GM23248 (cell line): ENCODE measurements at regions not wholly inside any gene's neighbourhood (a gene's known extent, or its start where the extent isn't known, plus 50 kb on each side); places are given as distances from the start of the nearest gene placed in this dataset.

Experiments used
- EZH2 ChIP-seq: fragments of 200-600 bp; sonication (generic); IDR thresholded peaks from 2 replicates; pipeline ENCODE4 v1.6.1; 2018; ENCODE audit warnings: antibody characterized with exemption, mild to moderate bottlenecking; ENCODE audit not compliant: insufficient read depth, poor library complexity, severe bottlenecking
- EZH2phosphoT487 ChIP-seq: fragments of 200-600 bp; sonication (generic); IDR thresholded peaks from 2 replicates; pipeline ENCODE4 v1.6.1; 2018; ENCODE audit warnings: antibody characterized with exemption, moderate library complexity, mild to moderate bottlenecking, low read depth; ENCODE audit not compliant: insufficient read depth

DNA sequence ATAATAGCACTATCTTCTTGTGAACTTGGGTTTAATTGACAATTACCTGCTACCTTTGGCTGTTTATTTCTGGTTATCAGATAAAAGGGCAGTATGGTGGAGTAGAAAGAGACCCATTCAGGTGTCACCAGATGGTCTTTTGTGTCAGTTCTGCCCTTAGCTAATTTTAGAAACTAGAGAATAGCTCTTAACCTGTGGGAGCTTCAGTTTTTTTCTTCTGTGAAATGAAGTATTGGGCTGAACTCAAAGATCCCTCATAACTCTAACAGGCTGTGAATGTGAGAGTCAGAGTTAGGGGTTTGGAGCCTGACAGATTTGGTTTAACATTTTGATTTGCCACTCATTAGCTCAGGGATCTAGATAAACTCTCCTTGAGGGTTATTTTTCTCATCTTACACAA, 335.2 kb downstream of the PPP1R2C start:
- TF ChIP-seq EZH2phosphoT487: no peak
- no peak for TF ChIP-seq EZH2
